H1 (cell line): ENCODE measurements at regions not wholly inside any gene's neighbourhood (a gene's known extent, or its start where the extent isn't known, plus 50 kb on each side); places are given as distances from the start of the nearest gene placed in this dataset.

ENCODE experiments used
- CTCF ChIA-PET: fragments of 300-600 bp; sonication (Branson Sonifier 250); formaldehyde crosslinking; loops from one replicate; lab custom pipeline; 2021; ENCODE audit not compliant: partially characterized antibody; lab: Charles Lee
- POLR2A ChIA-PET: fragments of 300-600 bp; sonication (Branson Sonifier 250); formaldehyde crosslinking; loops from one replicate; lab custom pipeline; 2021; ENCODE audit warnings: inconsistent platforms; ENCODE audit not compliant: partially characterized antibody; lab: Charles Lee
- DNase-seq, 2 experiments: peaks; one replicate each; pipeline versions ENCODE4 v3.0.0 to v3.0.0-alpha.2; 2010 to 2022; ENCODE audit warnings: low spot score in 2 of 2, low read depth in 1 of 2, mixed read lengths in 1 of 2
- FAIRE-seq: peaks from 2 replicates; lab custom pipeline; 2011; peaks lifted over from hg19 to GRCh38; lab: Jason Lieb, UNC
- H2AFZ ChIP-seq: 2 replicates; pipeline ENCODE4 v1.8.1; 2012; ENCODE audit warnings: low read length, inconsistent platforms
- H2AK5ac ChIP-seq: 2 replicates; pipeline ENCODE4 v1.6.1; 2013; ENCODE audit warnings: low read depth, low read length
- H2BK120ac ChIP-seq: replicated peaks from 2 replicates; pipeline ENCODE3; 2013; ENCODE audit warnings: low read depth, low read length, inconsistent platforms
- H2BK12ac ChIP-seq: 2 replicates; pipeline ENCODE4 v1.6.1; 2013; ENCODE audit warnings: low read depth, low read length
- H2BK15ac ChIP-seq: 2 replicates; pipeline ENCODE4 v1.6.1; 2013; ENCODE audit warnings: low read length
- H2BK20ac ChIP-seq: 2 replicates; pipeline ENCODE4 v1.6.1; 2013; ENCODE audit warnings: low read length
- H2BK5ac ChIP-seq: 2 replicates; pipeline ENCODE4 v1.6.1; 2013; ENCODE audit warnings: low read depth, low read length
- H3K14ac ChIP-seq: 2 replicates; pipeline ENCODE4 v1.6.1; 2013; ENCODE audit warnings: inconsistent platforms; ENCODE audit not compliant: insufficient read length
- H3K18ac ChIP-seq: 2 replicates; pipeline ENCODE4 v1.6.1; 2013; ENCODE audit warnings: low read length; ENCODE audit errors: extremely low read depth
- H3K23ac ChIP-seq: 2 replicates; pipeline ENCODE4 v1.6.1; 2013; ENCODE audit warnings: inconsistent platforms; ENCODE audit not compliant: insufficient read length
- H3K23me2 ChIP-seq: 2 replicates; pipeline ENCODE4 v1.6.1; 2013; ENCODE audit warnings: low read depth, low read length
- H3K27ac ChIP-seq: 2 replicates; pipeline ENCODE4 v1.6.1; 2011; ENCODE audit warnings: low read depth, low read length, inconsistent platforms
- H3K27me3 ChIP-seq, 4 experiments: replicated peaks in 1 of 4; 1 replicate in 1 of 4; 2 replicates in 3 of 4; pipeline versions ENCODE4 v1.6.1 to v1.8.1; 2011 to 2013; ENCODE audit warnings: low read length in 3 of 4, mild to moderate bottlenecking in 3 of 4, inconsistent platforms in 2 of 4, mixed read lengths in 2 of 4, moderate library complexity in 1 of 4; ENCODE audit not compliant: control insufficient read depth in 3 of 4, insufficient read depth in 3 of 4; ENCODE audit errors: extremely low read depth in 1 of 4
- H3K36me3 ChIP-seq, 4 experiments: 2 replicates each; pipeline versions ENCODE4 v1.6.1 to v1.8.1; 2011 to 2013; ENCODE audit warnings: mild to moderate bottlenecking in 4 of 4, low read length in 3 of 4, moderate library complexity in 2 of 4, control low read depth in 1 of 4, inconsistent platforms in 1 of 4; ENCODE audit not compliant: insufficient read depth in 4 of 4, control insufficient read depth in 2 of 4
- H3K4ac ChIP-seq: replicated peaks from 2 replicates; pipeline ENCODE3; 2013; ENCODE audit warnings: low read length, low read depth, mixed read lengths, inconsistent platforms; ENCODE audit not compliant: insufficient read length
- H3K4me1 ChIP-seq, 4 experiments: replicated peaks in 1 of 4; 1 replicate in 1 of 4; 2 replicates in 3 of 4; pipeline versions ENCODE4 v1.6.1 to v1.8.1; 2011 to 2013; ENCODE audit warnings: low read length in 3 of 4, inconsistent platforms in 2 of 4, mixed read lengths in 1 of 4; ENCODE audit not compliant: insufficient read depth in 4 of 4, control insufficient read depth in 3 of 4
- H3K4me2 ChIP-seq, 2 experiments: 2 replicates each; pipeline versions ENCODE4 v1.6.1 to v1.8.1; 2011 to 2013; ENCODE audit warnings: low read depth in 2 of 2, low read length in 2 of 2, control low read depth in 1 of 2, inconsistent platforms in 1 of 2, mild to moderate bottlenecking in 1 of 2; ENCODE audit not compliant: insufficient read depth in 1 of 2
- H3K4me3 ChIP-seq, 4 experiments: fragments of 200-600, 300-600 bp in 1 of 4; sonication (generic), shearing (Covaris generic), sonication (Bioruptor Twin) in 1 of 4; 2 replicates each; pipeline versions ENCODE4 v1.5.1 to v1.8.1; 2011 to 2016; ENCODE audit warnings: low read length in 4 of 4, low read depth in 3 of 4, control low read depth in 2 of 4, inconsistent platforms in 2 of 4, mild to moderate bottlenecking in 2 of 4, mixed read lengths in 1 of 4, moderate library complexity in 1 of 4; ENCODE audit not compliant: insufficient read depth in 2 of 4; ENCODE audit errors: extremely low read depth in 1 of 4
- H3K56ac ChIP-seq: replicated peaks from 2 replicates; pipeline ENCODE3; 2013; ENCODE audit warnings: low read depth, mild to moderate bottlenecking, mixed read lengths, low read length, inconsistent platforms; ENCODE audit not compliant: insufficient read length
- H3K79me1 ChIP-seq: 2 replicates; pipeline ENCODE4 v1.6.1; 2013; ENCODE audit warnings: low read depth, low read length, control low read depth
- H3K79me2 ChIP-seq, 2 experiments: 2 replicates each; pipeline versions ENCODE4 v1.6.1 to v1.8.1; 2012 to 2013; ENCODE audit warnings: low read length in 2 of 2, mild to moderate bottlenecking in 2 of 2, inconsistent platforms in 1 of 2; ENCODE audit not compliant: insufficient read depth in 2 of 2, control insufficient read depth in 1 of 2
- H3K9ac ChIP-seq, 4 experiments: replicated peaks in 1 of 4; 1 replicate in 1 of 4; 2 replicates in 3 of 4; pipeline versions ENCODE4 v1.6.1 to v1.8.1; 2011 to 2013; ENCODE audit warnings: low read depth in 3 of 4, low read length in 3 of 4, control low read depth in 2 of 4, mild to moderate bottlenecking in 2 of 4, moderate library complexity in 2 of 4, inconsistent platforms in 1 of 4; ENCODE audit errors: extremely low read depth in 1 of 4
- H3K9me3 ChIP-seq, 2 experiments: 2 replicates each; pipeline versions ENCODE4 v1.6.1 to v1.8.1; 2012 to 2013; ENCODE audit warnings: mild to moderate bottlenecking in 2 of 2, moderate library complexity in 2 of 2, control low read depth in 1 of 2, inconsistent platforms in 1 of 2, low read depth in 1 of 2, low read length in 1 of 2, mixed read lengths in 1 of 2; ENCODE audit not compliant: insufficient read depth in 2 of 2
- H4K20me1 ChIP-seq, 2 experiments: replicated peaks in 1 of 2; 2 replicates each; pipeline versions ENCODE3 to v1.8.1; 2011 to 2013; ENCODE audit warnings: inconsistent platforms in 2 of 2, low read length in 2 of 2, mild to moderate bottlenecking in 1 of 2; ENCODE audit not compliant: insufficient read depth in 2 of 2, control insufficient read depth in 1 of 2
- H4K5ac ChIP-seq: 2 replicates; pipeline ENCODE4 v1.6.1; 2013; ENCODE audit warnings: low read length, low read depth, mixed read lengths, inconsistent platforms; ENCODE audit not compliant: insufficient read length
- H4K8ac ChIP-seq: 2 replicates; pipeline ENCODE4 v1.8.0; 2013; ENCODE audit warnings: mild to moderate bottlenecking, moderate library complexity, low read length, inconsistent platforms; ENCODE audit not compliant: insufficient read depth; ENCODE audit errors: extremely low read depth
- H4K91ac ChIP-seq: replicated peaks from 2 replicates; pipeline ENCODE3; 2013; ENCODE audit warnings: low read length, mixed read lengths, inconsistent platforms; ENCODE audit not compliant: insufficient read length
- EP300 ChIP-seq, 2 experiments: IDR thresholded peaks; 1 replicate in 1 of 2; 2 replicates in 1 of 2; pipeline ENCODE4 v1.6.1; 2011 to 2012; ENCODE audit warnings: low read depth in 2 of 2, low read length in 2 of 2, mild to moderate bottlenecking in 2 of 2, borderline replicate concordance in 1 of 2, inconsistent platforms in 1 of 2, moderate library complexity in 1 of 2
- TF ChIP-seq, protein P1 (sequence below), 3 experiments: IDR thresholded peaks; 1 replicate in 2 of 3; 2 replicates in 1 of 3; pipeline versions ENCODE4 v1.5.1 to v1.6.1; 2011; ENCODE audit warnings: low read length in 3 of 3, mild to moderate bottlenecking in 3 of 3, inconsistent platforms in 2 of 3, low read depth in 1 of 3, moderate library complexity in 1 of 3; ENCODE audit not compliant: insufficient read depth in 1 of 3; ENCODE audit errors: control extremely low read depth in 1 of 3

DNA sequence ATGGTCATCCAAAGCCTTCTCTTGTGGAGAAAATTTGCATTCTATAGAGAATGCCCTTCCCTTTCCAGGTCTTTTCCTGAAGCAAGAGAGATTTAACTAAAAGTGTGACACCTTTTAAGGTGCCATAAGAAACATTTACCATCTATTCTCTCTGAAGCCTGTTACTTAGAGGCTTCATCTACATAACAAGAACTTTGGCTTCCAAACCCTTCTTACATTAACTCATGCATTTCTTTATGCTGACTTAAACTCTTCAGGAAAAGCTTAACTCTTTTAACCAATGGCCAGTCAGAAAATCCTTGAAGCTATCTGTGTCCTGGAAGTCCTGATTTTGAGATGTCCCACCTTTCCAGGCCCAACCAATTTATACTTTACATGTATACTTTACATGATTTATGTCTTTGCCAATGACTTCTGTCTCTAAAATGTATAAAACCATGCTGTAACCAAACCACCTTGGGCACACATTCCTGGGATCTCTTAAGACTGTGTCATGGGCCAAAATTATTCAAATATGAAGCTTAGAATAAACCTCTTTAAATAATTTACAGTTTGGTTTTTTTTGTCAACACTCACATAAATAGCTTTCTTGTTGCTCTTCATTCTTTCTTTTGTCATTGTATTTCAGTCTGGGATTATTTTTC, 472.6 kb upstream of the NECTIN3 start:
- H3K4ac ChIP-seq, result no peak overlapping the region
- DNase-seq (no peak), FAIRE-seq (peak; percentile 97)
- H2AK5ac ChIP-seq, result no peak overlapping the region
- peaks cover 15% of the 10 kb centered on the region in 2 experiments for H3K9me3 ChIP-seq
- 0 out of 2 replicates have a peak, but pooled peaks cover 1% of the 10 kb centered on the region for H3K23me2 ChIP-seq
- no peaks in the 10 kb centered on the region for H3K79me1 ChIP-seq
- H2BK5ac ChIP-seq, result no peak overlapping the region; the same call in 1 of the 2 replicates
- peak overlapping the region in 1 of 4 experiments; percentile 25; a peak in 1 of 8 replicates for H3K4me3 ChIP-seq
- no peaks in the 10 kb centered on the region for H3K27me3 ChIP-seq
- no peaks in the 10 kb centered on the region for H4K20me1 ChIP-seq
- no peak overlapping the region for H2AFZ ChIP-seq
- H3K79me2 ChIP-seq, result no peaks in the 10 kb centered on the region
- no peak overlapping the region for H4K8ac ChIP-seq
- no peak overlapping the region for H3K56ac ChIP-seq
- peak overlapping the region; percentile 71 for H4K5ac ChIP-seq
- H4K91ac ChIP-seq, result no peak overlapping the region
- H3K14ac ChIP-seq, result no peak overlapping the region
- peaks cover 0 to 4% (median 0%) of the 10 kb centered on the region in 4 experiments; a peak in 3 of 8 replicates for H3K36me3 ChIP-seq
- H3K27ac ChIP-seq, result peak overlapping the region; percentile 44; the same call in 1 of the 2 replicates
- no peak overlapping the region for H3K23ac ChIP-seq
- H2BK20ac ChIP-seq, result no peak overlapping the region
- H3K4me2 ChIP-seq, result peak overlapping the region in 1 of 2 experiments; percentile 31; a peak in 2 of 4 replicates
- H3K4me1 ChIP-seq, result peaks cover 0 to 4% (median 0%) of the 10 kb centered on the region in 4 experiments; a peak in 1 of 7 replicates
- no peak overlapping the region for H2BK12ac ChIP-seq
- H3K18ac ChIP-seq, result no peak overlapping the region; the same call in 1 of the 2 replicates
- ChIA-PET CTCF (interaction anchor here (0.6 to 1.0 kb wide), 3 partner anchors 122 to 482 kb away, joined by 3 read pairs; no protein-coding TSS in a partner anchor), POLR2A (interaction anchor here (0.7 kb wide), 1 partner anchor 87 kb away, joined by 3 read pairs; no protein-coding TSS in a partner anchor)
- no peak overlapping the region for H2BK120ac ChIP-seq
- H2BK15ac ChIP-seq, result no peak overlapping the region
- no peak overlapping the region for H3K9ac ChIP-seq
- 0 out of 3 replicates have a peak, but pooled peaks of 1 of the 2 experiments have one; percentile 16 for TF ChIP-seq EP300 (IDR thresholded peaks at IDR 0.05; ENCODE audit: borderline replicate concordance in 1 of 2, low read depth in 2 of 2, low read length in 2 of 2)
- TF ChIP-seq, protein P1, sequence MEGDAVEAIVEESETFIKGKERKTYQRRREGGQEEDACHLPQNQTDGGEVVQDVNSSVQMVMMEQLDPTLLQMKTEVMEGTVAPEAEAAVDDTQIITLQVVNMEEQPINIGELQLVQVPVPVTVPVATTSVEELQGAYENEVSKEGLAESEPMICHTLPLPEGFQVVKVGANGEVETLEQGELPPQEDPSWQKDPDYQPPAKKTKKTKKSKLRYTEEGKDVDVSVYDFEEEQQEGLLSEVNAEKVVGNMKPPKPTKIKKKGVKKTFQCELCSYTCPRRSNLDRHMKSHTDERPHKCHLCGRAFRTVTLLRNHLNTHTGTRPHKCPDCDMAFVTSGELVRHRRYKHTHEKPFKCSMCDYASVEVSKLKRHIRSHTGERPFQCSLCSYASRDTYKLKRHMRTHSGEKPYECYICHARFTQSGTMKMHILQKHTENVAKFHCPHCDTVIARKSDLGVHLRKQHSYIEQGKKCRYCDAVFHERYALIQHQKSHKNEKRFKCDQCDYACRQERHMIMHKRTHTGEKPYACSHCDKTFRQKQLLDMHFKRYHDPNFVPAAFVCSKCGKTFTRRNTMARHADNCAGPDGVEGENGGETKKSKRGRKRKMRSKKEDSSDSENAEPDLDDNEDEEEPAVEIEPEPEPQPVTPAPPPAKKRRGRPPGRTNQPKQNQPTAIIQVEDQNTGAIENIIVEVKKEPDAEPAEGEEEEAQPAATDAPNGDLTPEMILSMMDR (IDR thresholded peaks at IDR 0.05; ENCODE audit: control extremely low read depth in 1 of 3, insufficient read depth in 1 of 3, low read depth in 1 of 3, low read length in 3 of 3), result no peak
